HL-60 (cell line): ENCODE measurements at regions not wholly inside any gene's neighbourhood (a gene's known extent, or its start where the extent isn't known, plus 50 kb on each side); places are given as distances from the start of the nearest gene placed in this dataset.

ENCODE experiments used
- CTCF ChIP-seq: IDR thresholded peaks from one replicate; pipeline ENCODE4 v1.5.1; 2011; ENCODE audit warnings: low read length, control low read depth, inconsistent platforms; ENCODE audit not compliant: insufficient read depth
- GABPA ChIP-seq: IDR thresholded peaks from 2 replicates; pipeline ENCODE4 v1.6.1; 2012; ENCODE audit warnings: low read depth
- POLR2AphosphoS5 ChIP-seq: IDR thresholded peaks from 2 replicates; pipeline ENCODE4 v1.6.1; 2012; ENCODE audit warnings: low read depth
- REST ChIP-seq: IDR thresholded peaks from 2 replicates; pipeline ENCODE4 v1.6.1; 2012; ENCODE audit warnings: low read depth; ENCODE audit not compliant: insufficient replicate concordance
- SPI1 ChIP-seq: IDR thresholded peaks from 2 replicates; pipeline ENCODE4 v1.6.1; 2012; ENCODE audit warnings: low read depth, mild to moderate bottlenecking, borderline replicate concordance

GRCh38 chr2:163302141-163302540, 433.7 kb downstream of the FIGN start:
- no peak for TF ChIP-seq CTCF
- TF ChIP-seq POLR2AphosphoS5 = no peak
- no peak for TF ChIP-seq SPI1
- no peak for TF ChIP-seq GABPA
- no peak for TF ChIP-seq REST
